ENCODE measurements at regions not wholly inside any gene's neighbourhood (a gene's known extent, or its start where the extent isn't known, plus 50 kb on each side); places are given as distances from the start of the nearest gene placed in this dataset.
"Not testable (repeated sequence)": the region's sequence is repeated elsewhere in the genome, so short reads cannot be mapped to it uniquely, and the experiment has no call there.

DNA sequence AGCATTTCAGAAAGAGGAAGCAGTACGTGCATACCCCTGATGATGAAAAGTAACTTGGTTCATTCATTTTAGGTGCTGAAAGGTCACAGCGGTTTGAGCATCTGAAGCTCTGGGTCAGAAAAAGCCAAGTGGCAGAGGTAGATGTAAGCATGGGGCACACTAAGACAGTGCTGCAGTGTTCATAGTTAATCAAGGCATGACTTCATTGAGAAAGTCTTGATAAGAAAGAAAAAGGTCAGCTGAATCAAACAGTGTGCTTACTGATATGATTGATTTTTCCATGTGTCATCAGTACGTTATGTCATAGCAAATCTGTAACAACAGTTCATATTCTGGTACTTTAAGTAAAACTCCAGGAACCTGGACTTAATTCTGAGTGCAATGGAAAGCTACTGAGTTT lies 107.7 kb upstream of the PCLO start:
- Histone ChIP-seq H3K79me2 (ENCODE audit: low read depth) (no peaks in the 10 kb centered on the region), H3K9me2 (ENCODE audit: insufficient read depth) (peaks cover 6% of the 10 kb centered on the region; the same call in 1 of the 2 replicates), H3K4me1 (replicated peaks; ENCODE audit: insufficient read depth) (no peaks in the 10 kb centered on the region), H3K9me3 (ENCODE audit: insufficient read depth, low read depth) (no peaks in the 10 kb centered on the region), H3K27me3 (ENCODE audit: insufficient read depth, low read depth) (no peaks in the 10 kb centered on the region), H4K20me1 (ENCODE audit: insufficient read depth) (no peaks in the 10 kb centered on the region), H3K4me3 (no peak overlapping the region), H3K36me3 (ENCODE audit: low read depth) (no peaks in the 10 kb centered on the region), H2AFZ (no peak overlapping the region; the same call in 1 of the 2 replicates), H3K27ac (no peak overlapping the region), H3F3A (ENCODE audit: insufficient read depth, low read depth) (no peaks in the 10 kb centered on the region), H3K4me2 (no peak overlapping the region)
- TF ChIP-seq EZH2 (IDR thresholded peaks at IDR 0.05; ENCODE audit: low read depth): no peak
- TF ChIP-seq, protein P1, sequence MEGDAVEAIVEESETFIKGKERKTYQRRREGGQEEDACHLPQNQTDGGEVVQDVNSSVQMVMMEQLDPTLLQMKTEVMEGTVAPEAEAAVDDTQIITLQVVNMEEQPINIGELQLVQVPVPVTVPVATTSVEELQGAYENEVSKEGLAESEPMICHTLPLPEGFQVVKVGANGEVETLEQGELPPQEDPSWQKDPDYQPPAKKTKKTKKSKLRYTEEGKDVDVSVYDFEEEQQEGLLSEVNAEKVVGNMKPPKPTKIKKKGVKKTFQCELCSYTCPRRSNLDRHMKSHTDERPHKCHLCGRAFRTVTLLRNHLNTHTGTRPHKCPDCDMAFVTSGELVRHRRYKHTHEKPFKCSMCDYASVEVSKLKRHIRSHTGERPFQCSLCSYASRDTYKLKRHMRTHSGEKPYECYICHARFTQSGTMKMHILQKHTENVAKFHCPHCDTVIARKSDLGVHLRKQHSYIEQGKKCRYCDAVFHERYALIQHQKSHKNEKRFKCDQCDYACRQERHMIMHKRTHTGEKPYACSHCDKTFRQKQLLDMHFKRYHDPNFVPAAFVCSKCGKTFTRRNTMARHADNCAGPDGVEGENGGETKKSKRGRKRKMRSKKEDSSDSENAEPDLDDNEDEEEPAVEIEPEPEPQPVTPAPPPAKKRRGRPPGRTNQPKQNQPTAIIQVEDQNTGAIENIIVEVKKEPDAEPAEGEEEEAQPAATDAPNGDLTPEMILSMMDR (conservative IDR thresholded peaks at IDR 0.05): no peak
- DNase-seq: no peak
- intact Hi-C loops (cut with micrococcal nuclease; ENCODE audit: unreplicated experiment): loop anchor here (10.0 kb wide), 1 partner anchor 1226 kb away; no protein-coding TSS in a partner anchor
- POLR2A ChIA-PET (ENCODE audit: unreplicated experiment): no interaction called here
- BruUV-seq (replicated peaks): no TSS peak
- CTCF ChIA-PET: no interaction called here

- Histone ChIP-seq H3K79me2 (ENCODE audit: low read depth) (no peaks in the 10 kb centered on the region), H2AFZ (no peak overlapping the region), H3K4me2 (no peak overlapping the region), H3K4me3 (no peak overlapping the region), H3K36me3 (ENCODE audit: low read depth) (no peaks in the 10 kb centered on the region), H3K27me3 (ENCODE audit: insufficient read depth, low read depth) (no peaks in the 10 kb centered on the region), H3K9me2 (ENCODE audit: insufficient read depth) (no peaks in the 10 kb centered on the region), H3K4me1 (replicated peaks; ENCODE audit: insufficient read depth) (no peaks in the 10 kb centered on the region), H3K27ac (no peak overlapping the region), H4K20me1 (ENCODE audit: insufficient read depth) (no peaks in the 10 kb centered on the region), H3F3A (ENCODE audit: insufficient read depth, low read depth) (no peaks in the 10 kb centered on the region), H3K9me3 (ENCODE audit: insufficient read depth, low read depth) (no peaks in the 10 kb centered on the region)
- CTCF ChIA-PET: no interaction called here
- DNase-seq: no peak
- no TSS peak for BruUV-seq (replicated peaks)
- POLR2A ChIA-PET (ENCODE audit: unreplicated experiment): no interaction called here
- TF ChIP-seq, protein P1 (conservative IDR thresholded peaks at IDR 0.05): no peak
- TF ChIP-seq EZH2 (IDR thresholded peaks at IDR 0.05; ENCODE audit: low read depth): no peak
- intact Hi-C loops (cut with micrococcal nuclease; ENCODE audit: unreplicated experiment): no loop called here
These were observed 104.5 kb upstream of the PCLO start for GRCh38 chr7:83267141-83267631.

- BruUV-seq (replicated peaks); H3K27me3 ChIP-seq (ENCODE audit: insufficient read depth, low read depth); H3F3A ChIP-seq (ENCODE audit: insufficient read depth, low read depth); CTCF ChIA-PET; intact Hi-C loops (cut with micrococcal nuclease; ENCODE audit: unreplicated experiment); H3K4me1 ChIP-seq (replicated peaks; ENCODE audit: insufficient read depth); POLR2A ChIA-PET (ENCODE audit: unreplicated experiment); DNase-seq; H4K20me1 ChIP-seq (ENCODE audit: insufficient read depth); H2AFZ ChIP-seq; H3K4me2 ChIP-seq; H3K9me2 ChIP-seq (ENCODE audit: insufficient read depth); H3K4me3 ChIP-seq; H3K9me3 ChIP-seq (ENCODE audit: insufficient read depth, low read depth); H3K36me3 ChIP-seq (ENCODE audit: low read depth); H3K79me2 ChIP-seq (ENCODE audit: low read depth); H3K27ac ChIP-seq: not testable (repeated sequence)
These were observed 100.9 kb upstream of the PCLO start for GRCh38 chr7:83263442-83264034.

DNA sequence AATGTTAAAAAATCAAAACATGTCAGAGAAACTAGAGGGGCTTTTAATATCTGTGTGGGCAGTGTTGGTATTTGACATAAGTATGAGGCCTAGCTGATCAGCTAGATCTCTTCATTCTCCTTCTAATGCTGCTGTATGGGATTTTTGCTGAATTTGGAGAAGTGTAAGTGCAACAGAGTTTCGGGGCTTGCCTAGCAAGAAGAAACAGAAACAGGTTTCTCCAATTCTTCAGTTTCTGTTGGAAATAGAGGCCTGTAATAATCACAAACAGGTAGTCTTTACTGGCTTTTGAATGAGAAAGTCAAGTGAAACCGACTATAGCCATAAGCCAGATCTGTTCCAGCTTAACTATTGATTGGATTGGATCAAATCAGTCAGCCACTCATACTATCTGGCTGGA lies 96.4 kb upstream of the PCLO start:
- CTCF ChIA-PET: no interaction called here
- H4K20me1 ChIP-seq (ENCODE audit: insufficient read depth): no peaks in the 10 kb centered on the region
- no TSS peak for BruUV-seq (replicated peaks)
- no peaks in the 10 kb centered on the region for H3K9me3 ChIP-seq (ENCODE audit: insufficient read depth, low read depth)
- no peaks in the 10 kb centered on the region for H3K9me2 ChIP-seq (ENCODE audit: insufficient read depth)
- H3K27ac ChIP-seq: no peak overlapping the region
- H2AFZ ChIP-seq: 0 out of 2 replicates have a peak overlapping the region, but pooled peaks have one; percentile 48
- POLR2A ChIA-PET (ENCODE audit: unreplicated experiment): no interaction called here
- DNase-seq: no peak
- intact Hi-C loops (cut with micrococcal nuclease; ENCODE audit: unreplicated experiment): no loop called here
- H3K4me1 ChIP-seq (replicated peaks; ENCODE audit: insufficient read depth): no peaks in the 10 kb centered on the region
- H3K36me3 ChIP-seq (ENCODE audit: low read depth): no peaks in the 10 kb centered on the region
- H3K4me3 ChIP-seq: no peak overlapping the region
- H3F3A ChIP-seq (ENCODE audit: insufficient read depth, low read depth): no peaks in the 10 kb centered on the region
- no peaks in the 10 kb centered on the region for H3K27me3 ChIP-seq (ENCODE audit: insufficient read depth, low read depth)
- H3K79me2 ChIP-seq (ENCODE audit: low read depth): no peaks in the 10 kb centered on the region
- no peak for TF ChIP-seq EZH2 (IDR thresholded peaks at IDR 0.05; ENCODE audit: low read depth)
- TF ChIP-seq, protein P1 (conservative IDR thresholded peaks at IDR 0.05): no peak
- no peak overlapping the region for H3K4me2 ChIP-seq
